ENCODE measurements at regions not wholly inside any gene's neighbourhood (a gene's known extent, or its start where the extent isn't known, plus 50 kb on each side); places are given as distances from the start of the nearest gene placed in this dataset.
A peak's percentile ranks its signal among the peaks of the same experiment; 100 is the strongest.

GRCh38 chr5:124515497-124516245 is 230.8 kb downstream of the ZNF608 start:
- no peak overlapping the region for H3K4me3 ChIP-seq (ENCODE audit: low read depth in 1 of 3, low read length in 3 of 3)
- peaks cover 0 to 1% (median 0%) of the 10 kb centered on the region in 4 donors for H3K4me1 ChIP-seq (ENCODE audit: control insufficient read depth in 4 of 4, insufficient read depth in 4 of 4, low read length in 3 of 4)
- H3K9me3 ChIP-seq (ENCODE audit: control insufficient read depth in 4 of 4, low read length in 3 of 4), result no peaks in the 10 kb centered on the region
- no peak for DNase-seq (ENCODE audit: low spot score)
- H3K36me3 ChIP-seq (ENCODE audit: control insufficient read depth in 4 of 4, insufficient read depth in 3 of 4, low read depth in 1 of 4, low read length in 3 of 4), result no peaks in the 10 kb centered on the region
- no peak overlapping the region for H3K27ac ChIP-seq (ENCODE audit: low read depth in 1 of 2, low read length in 2 of 2)
- no peaks in the 10 kb centered on the region for H3K27me3 ChIP-seq (ENCODE audit: control insufficient read depth in 4 of 4, insufficient read depth in 4 of 4, low read length in 3 of 4)
- TF ChIP-seq FOXA1 (IDR thresholded peaks at IDR 0.05) (no peak), MAX (IDR thresholded peaks at IDR 0.05) (no peak), JUND (IDR thresholded peaks at IDR 0.05) (no peak), YY1 (IDR thresholded peaks at IDR 0.05) (no peak), SP1 (IDR thresholded peaks at IDR 0.05) (no peak), NR2F2 (IDR thresholded peaks at IDR 0.05) (peak; percentile 31), HNF4G (IDR thresholded peaks at IDR 0.05) (no peak)
- no peak overlapping the region for H3K9ac ChIP-seq (ENCODE audit: low read depth in 1 of 2, low read length in 2 of 2)
- 77% methylated on average over 3 of the region's 3 CpGs for WGBS

- H3K4me1 ChIP-seq (ENCODE audit: control insufficient read depth in 4 of 4, insufficient read depth in 4 of 4, low read length in 3 of 4), result peaks cover 0 to 1% (median 0%) of the 10 kb centered on the region in 4 donors
- DNase-seq (ENCODE audit: low spot score), result no peak
- H3K9ac ChIP-seq (ENCODE audit: low read depth in 1 of 2, low read length in 2 of 2), result no peak overlapping the region
- 94% methylated on average over 3 of the region's 3 CpGs for WGBS
- no peaks in the 10 kb centered on the region for H3K36me3 ChIP-seq (ENCODE audit: control insufficient read depth in 4 of 4, insufficient read depth in 3 of 4, low read depth in 1 of 4, low read length in 3 of 4)
- no peak overlapping the region for H3K4me3 ChIP-seq (ENCODE audit: low read depth in 1 of 3, low read length in 3 of 3)
- no peaks in the 10 kb centered on the region for H3K27me3 ChIP-seq (ENCODE audit: control insufficient read depth in 4 of 4, insufficient read depth in 4 of 4, low read length in 3 of 4)
- H3K9me3 ChIP-seq (ENCODE audit: control insufficient read depth in 4 of 4, low read length in 3 of 4), result no peaks in the 10 kb centered on the region
- no peak for TF ChIP-seq ATF3 (IDR thresholded peaks at IDR 0.05)
- no peak for TF ChIP-seq TAF1 (conservative IDR thresholded peaks at IDR 0.05)
- no peak for TF ChIP-seq EGR1 (IDR thresholded peaks at IDR 0.05; ENCODE audit: low read depth in 2 of 2)
- TF ChIP-seq RAD21 (IDR thresholded peaks at IDR 0.05), result no peak
- TF ChIP-seq NR2F2 (IDR thresholded peaks at IDR 0.05), result no peak
- no peak for TF ChIP-seq ZBTB33 (IDR thresholded peaks at IDR 0.05)
- TF ChIP-seq JUND (IDR thresholded peaks at IDR 0.05), result no peak
- no peak for TF ChIP-seq HNF4G (IDR thresholded peaks at IDR 0.05)
- no peak overlapping the region for H3K27ac ChIP-seq (ENCODE audit: low read depth in 1 of 2, low read length in 2 of 2)
Measured at GRCh38 chr5:124514956-124515355, 231.5 kb downstream of the ZNF608 start.

- no peak overlapping the region for H3K9ac ChIP-seq (ENCODE audit: low read depth in 1 of 2, low read length in 2 of 2)
- no peaks in the 10 kb centered on the region for H3K36me3 ChIP-seq (ENCODE audit: control insufficient read depth in 4 of 4, insufficient read depth in 3 of 4, low read depth in 1 of 4, low read length in 3 of 4)
- no peak for TF ChIP-seq ZBTB33 (IDR thresholded peaks at IDR 0.05)
- no peak for TF ChIP-seq EGR1 (IDR thresholded peaks at IDR 0.05; ENCODE audit: low read depth in 2 of 2)
- no peak for TF ChIP-seq JUND (IDR thresholded peaks at IDR 0.05)
- TF ChIP-seq REST (IDR thresholded peaks at IDR 0.05), result no peak
- TF ChIP-seq MAX (IDR thresholded peaks at IDR 0.05), result no peak
- no peak for TF ChIP-seq RAD21 (IDR thresholded peaks at IDR 0.05)
- TF ChIP-seq SP1 (IDR thresholded peaks at IDR 0.05), result no peak
- no peak for TF ChIP-seq HNF4G (IDR thresholded peaks at IDR 0.05)
- TF ChIP-seq YY1 (IDR thresholded peaks at IDR 0.05), result no peak
Measured at GRCh38 chr5:124512952-124513632, 233.3 kb downstream of the ZNF608 start.

More at GRCh38 chr5:124512952-124513632, 233.3 kb downstream of the ZNF608 start:
- Histone ChIP-seq H3K9me3 (ENCODE audit: control insufficient read depth in 4 of 4, low read length in 3 of 4) (no peaks in the 10 kb centered on the region), H3K27me3 (ENCODE audit: control insufficient read depth in 4 of 4, insufficient read depth in 4 of 4, low read length in 3 of 4) (no peaks in the 10 kb centered on the region), H3K4me3 (ENCODE audit: low read depth in 1 of 3, low read length in 3 of 3) (no peak overlapping the region), H3K27ac (ENCODE audit: low read depth in 1 of 2, low read length in 2 of 2) (no peak overlapping the region), H3K4me1 (ENCODE audit: control insufficient read depth in 4 of 4, insufficient read depth in 4 of 4, low read length in 3 of 4) (peaks cover 0 to 1% (median 0%) of the 10 kb centered on the region in 4 donors)
- 89% methylated on average over 5 of the region's 5 CpGs for WGBS
- no peak for DNase-seq (ENCODE audit: low spot score)
